Loucy (cell line): ENCODE measurements at regions not wholly inside any gene's neighbourhood (a gene's known extent, or its start where the extent isn't known, plus 50 kb on each side); places are given as distances from the start of the nearest gene placed in this dataset.

ENCODE experiments used
- EZH2phosphoT487 ChIP-seq: fragments of 200-600 bp; IDR thresholded peaks from 2 replicates; pipeline ENCODE4 v1.6.1; 2018; ENCODE audit warnings: antibody characterized with exemption, mild to moderate bottlenecking, moderate library complexity, borderline replicate concordance
- TF ChIP-seq, protein P1 (sequence below): fragments of 200-600 bp; sonication (generic); conservative IDR thresholded peaks from 2 replicates; pipeline ENCODE4 v1.5.1; 2014; ENCODE audit warnings: mild to moderate bottlenecking, antibody characterized with exemption, low read length

DNA sequence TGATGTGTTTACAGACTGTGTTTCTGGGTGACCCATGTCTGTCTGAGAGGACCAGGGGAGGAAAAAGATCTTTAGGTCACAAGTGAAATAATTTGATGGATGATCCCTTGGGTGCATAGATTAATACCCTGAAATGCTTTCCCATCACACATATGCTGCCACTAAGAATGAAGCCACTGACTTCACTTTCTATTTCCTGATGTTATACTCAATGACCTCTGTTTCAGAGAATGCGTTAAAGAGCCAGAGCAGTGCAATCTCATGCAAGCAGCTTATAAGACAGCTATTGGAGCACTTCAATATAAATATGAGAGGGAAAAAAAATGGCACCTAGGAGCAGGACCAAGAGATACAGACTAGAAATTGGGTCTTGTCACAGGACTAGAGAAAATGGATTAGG lies 133.7 kb downstream of the KLHL28 start:
- TF ChIP-seq, protein P1, sequence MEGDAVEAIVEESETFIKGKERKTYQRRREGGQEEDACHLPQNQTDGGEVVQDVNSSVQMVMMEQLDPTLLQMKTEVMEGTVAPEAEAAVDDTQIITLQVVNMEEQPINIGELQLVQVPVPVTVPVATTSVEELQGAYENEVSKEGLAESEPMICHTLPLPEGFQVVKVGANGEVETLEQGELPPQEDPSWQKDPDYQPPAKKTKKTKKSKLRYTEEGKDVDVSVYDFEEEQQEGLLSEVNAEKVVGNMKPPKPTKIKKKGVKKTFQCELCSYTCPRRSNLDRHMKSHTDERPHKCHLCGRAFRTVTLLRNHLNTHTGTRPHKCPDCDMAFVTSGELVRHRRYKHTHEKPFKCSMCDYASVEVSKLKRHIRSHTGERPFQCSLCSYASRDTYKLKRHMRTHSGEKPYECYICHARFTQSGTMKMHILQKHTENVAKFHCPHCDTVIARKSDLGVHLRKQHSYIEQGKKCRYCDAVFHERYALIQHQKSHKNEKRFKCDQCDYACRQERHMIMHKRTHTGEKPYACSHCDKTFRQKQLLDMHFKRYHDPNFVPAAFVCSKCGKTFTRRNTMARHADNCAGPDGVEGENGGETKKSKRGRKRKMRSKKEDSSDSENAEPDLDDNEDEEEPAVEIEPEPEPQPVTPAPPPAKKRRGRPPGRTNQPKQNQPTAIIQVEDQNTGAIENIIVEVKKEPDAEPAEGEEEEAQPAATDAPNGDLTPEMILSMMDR, result no peak
- TF ChIP-seq EZH2phosphoT487, result no peak
